Stimulated activated CD4-positive, alpha-beta T cell treated with anti-CD3 and anti-CD28 coated beads, Interleukin-15, amount 100 ng/mL, for 24 hours (primary cell): ENCODE measurements at regions not wholly inside any gene's neighbourhood (a gene's known extent, or its start where the extent isn't known, plus 50 kb on each side); places are given as distances from the start of the nearest gene placed in this dataset.

Experiments used
- DNase-seq: peaks from one replicate; pipeline ENCODE4 v3.0.0-alpha.2; 2020

- no peak for DNase-seq
These were observed 176.1 kb downstream of the INSIG2 start for GRCh38 chr2:118264232-118264990.

GRCh38 chr2:118257696-118258095, 169.4 kb downstream of the INSIG2 start:
- DNase-seq = no peak

- no peak for DNase-seq
These were observed 167.6 kb downstream of the INSIG2 start for GRCh38 chr2:118255771-118256372.

- no peak for DNase-seq
These were observed 167.0 kb downstream of the INSIG2 start for GRCh38 chr2:118255301-118255700.

- no peak for DNase-seq
These were observed 165.8 kb downstream of the INSIG2 start for GRCh38 chr2:118254116-118254515.

GRCh38 chr2:118251427-118251826, 163.2 kb downstream of the INSIG2 start:
- no peak for DNase-seq

GRCh38 chr2:118250463-118250862, 162.2 kb downstream of the INSIG2 start:
- DNase-seq = no peak

- no peak for DNase-seq
These were observed 161.7 kb downstream of the INSIG2 start for GRCh38 chr2:118250001-118250400.

GRCh38 chr2:118249531-118249930, 161.3 kb downstream of the INSIG2 start:
- DNase-seq = no peak

GRCh38 chr2:118246726-118247125, 158.5 kb downstream of the INSIG2 start:
- DNase-seq = no peak

- DNase-seq = no peak
These were observed 157.8 kb downstream of the INSIG2 start for GRCh38 chr2:118246079-118246478.

GRCh38 chr2:118244686-118245085, 156.4 kb downstream of the INSIG2 start:
- DNase-seq = no peak

GRCh38 chr2:118243031-118243430, 154.8 kb downstream of the INSIG2 start:
- no peak for DNase-seq

GRCh38 chr2:118242216-118242615, 153.9 kb downstream of the INSIG2 start:
- no peak for DNase-seq

- DNase-seq = no peak
These were observed 152.9 kb downstream of the INSIG2 start for GRCh38 chr2:118241128-118241527.

GRCh38 chr2:118240276-118240675, 152.0 kb downstream of the INSIG2 start:
- DNase-seq = no peak

- DNase-seq = no peak
These were observed 151.0 kb downstream of the INSIG2 start for GRCh38 chr2:118239284-118239683.

GRCh38 chr2:118237451-118237850, 149.2 kb downstream of the INSIG2 start:
- DNase-seq = no peak

- DNase-seq = no peak
These were observed 144.5 kb downstream of the INSIG2 start for GRCh38 chr2:118232796-118233195.

- DNase-seq = no peak
These were observed 144.1 kb downstream of the INSIG2 start for GRCh38 chr2:118232391-118232790.

- DNase-seq = no peak
These were observed 143.5 kb downstream of the INSIG2 start for GRCh38 chr2:118231759-118232158.

GRCh38 chr2:118227698-118228508, 139.6 kb downstream of the INSIG2 start:
- DNase-seq = no peak

GRCh38 chr2:118225666-118226065, 137.4 kb downstream of the INSIG2 start:
- DNase-seq = no peak

- DNase-seq = no peak
These were observed 136.6 kb downstream of the INSIG2 start for GRCh38 chr2:118224895-118225311.
